ENCODE measurements at regions not wholly inside any gene's neighbourhood (a gene's known extent, or its start where the extent isn't known, plus 50 kb on each side); places are given as distances from the start of the nearest gene placed in this dataset.

- no peak for TF ChIP-seq EZH2phosphoT487 (IDR thresholded peaks at IDR 0.05; ENCODE audit: borderline replicate concordance, low read length)
- TF ChIP-seq CTCF (IDR thresholded peaks at IDR 0.05; ENCODE audit: low read depth, low read length, poor library complexity, severe bottlenecking) = no peak
These were observed 171.5 kb upstream of the HMCN1 start for GRCh38 chr1:185562461-185563359.
